Effector memory CD4-positive, alpha-beta T cell (primary cell): ENCODE measurements at regions not wholly inside any gene's neighbourhood (a gene's known extent, or its start where the extent isn't known, plus 50 kb on each side); places are given as distances from the start of the nearest gene placed in this dataset.

Experiments used
- DNase-seq, 3 donors: peaks; one replicate each; pipeline ENCODE4 v3.0.0-alpha.2; 2020
- H3K27ac ChIP-seq: 2 replicates; pipeline ENCODE4 v1.7.0; 2013; ENCODE audit warnings: mild to moderate bottlenecking, low read length, moderate library complexity; ENCODE audit not compliant: insufficient read depth, poor library complexity, severe bottlenecking
- H3K27me3 ChIP-seq: replicated peaks from 2 replicates; pipeline ENCODE4 v1.7.0; 2013; ENCODE audit warnings: mild to moderate bottlenecking, low read length; ENCODE audit not compliant: insufficient read depth, control insufficient read depth, poor library complexity, severe bottlenecking
- H3K36me3 ChIP-seq: 2 replicates; pipeline ENCODE4 v1.7.0; 2013; ENCODE audit warnings: mild to moderate bottlenecking, low read length, moderate library complexity; ENCODE audit not compliant: control insufficient read depth, insufficient read depth
- H3K4me1 ChIP-seq: 2 replicates; pipeline ENCODE4 v1.7.0; 2013; ENCODE audit warnings: low read length, mild to moderate bottlenecking; ENCODE audit not compliant: control insufficient read depth, insufficient read depth, poor library complexity, severe bottlenecking
- H3K4me3 ChIP-seq: 2 replicates; pipeline ENCODE4 v1.7.0; 2013; ENCODE audit warnings: low read length, low read depth, mild to moderate bottlenecking; ENCODE audit not compliant: insufficient read depth, poor library complexity, severe bottlenecking
- H3K9me3 ChIP-seq: 2 replicates; pipeline ENCODE4 v1.7.0; 2013; ENCODE audit warnings: mild to moderate bottlenecking, low read length, moderate library complexity; ENCODE audit not compliant: control insufficient read depth

GRCh38 chr4:85149676-85150075 lies 183.2 kb upstream of the WDFY3 start:
- H3K27ac ChIP-seq, result no peak overlapping the region
- no peak for DNase-seq
- no peaks in the 10 kb centered on the region for H3K9me3 ChIP-seq
- H3K36me3 ChIP-seq, result no peaks in the 10 kb centered on the region
- H3K4me1 ChIP-seq, result no peaks in the 10 kb centered on the region
- no peak overlapping the region for H3K4me3 ChIP-seq
- no peaks in the 10 kb centered on the region for H3K27me3 ChIP-seq

GRCh38 chr4:85151371-85151770 lies 184.9 kb upstream of the WDFY3 start:
- H3K4me1 ChIP-seq, result no peaks in the 10 kb centered on the region
- no peaks in the 10 kb centered on the region for H3K27me3 ChIP-seq
- no peaks in the 10 kb centered on the region for H3K9me3 ChIP-seq
- no peaks in the 10 kb centered on the region for H3K36me3 ChIP-seq
- no peak for DNase-seq
- H3K4me3 ChIP-seq, result no peak overlapping the region
- no peak overlapping the region for H3K27ac ChIP-seq

GRCh38 chr4:85151786-85152185 lies 185.3 kb upstream of the WDFY3 start:
- no peaks in the 10 kb centered on the region for H3K27me3 ChIP-seq
- no peaks in the 10 kb centered on the region for H3K4me1 ChIP-seq
- no peaks in the 10 kb centered on the region for H3K36me3 ChIP-seq
- no peak overlapping the region for H3K27ac ChIP-seq
- DNase-seq, result no peak
- H3K9me3 ChIP-seq, result no peaks in the 10 kb centered on the region
- no peak overlapping the region for H3K4me3 ChIP-seq

- no peak overlapping the region for H3K27ac ChIP-seq
- H3K4me1 ChIP-seq, result no peaks in the 10 kb centered on the region
- H3K36me3 ChIP-seq, result no peaks in the 10 kb centered on the region
- H3K9me3 ChIP-seq, result no peaks in the 10 kb centered on the region
- H3K27me3 ChIP-seq, result no peaks in the 10 kb centered on the region
- H3K4me3 ChIP-seq, result no peak overlapping the region
- DNase-seq, result no peak
Measured at GRCh38 chr4:85152480-85152879, 186.0 kb upstream of the WDFY3 start.

- H3K9me3 ChIP-seq, result no peaks in the 10 kb centered on the region
- no peaks in the 10 kb centered on the region for H3K36me3 ChIP-seq
- no peak overlapping the region for H3K4me3 ChIP-seq
- no peak overlapping the region for H3K27ac ChIP-seq
- H3K4me1 ChIP-seq, result no peaks in the 10 kb centered on the region
- no peaks in the 10 kb centered on the region for H3K27me3 ChIP-seq
- no peak for DNase-seq
Measured at GRCh38 chr4:85153221-85153620, 186.7 kb upstream of the WDFY3 start.

- H3K9me3 ChIP-seq, result no peaks in the 10 kb centered on the region
- H3K4me3 ChIP-seq, result no peak overlapping the region
- DNase-seq, result no peak
- H3K27ac ChIP-seq, result no peak overlapping the region
- no peaks in the 10 kb centered on the region for H3K36me3 ChIP-seq
- H3K27me3 ChIP-seq, result no peaks in the 10 kb centered on the region
- no peaks in the 10 kb centered on the region for H3K4me1 ChIP-seq
Measured at GRCh38 chr4:85154591-85154990, 188.1 kb upstream of the WDFY3 start.

GRCh38 chr4:85165808-85166207 lies 199.3 kb upstream of the WDFY3 start:
- Histone ChIP-seq H3K4me1 (no peaks in the 10 kb centered on the region), H3K27me3 (no peaks in the 10 kb centered on the region), H3K4me3 (no peak overlapping the region), H3K36me3 (no peaks in the 10 kb centered on the region), H3K27ac (no peak overlapping the region), H3K9me3 (no peaks in the 10 kb centered on the region)
- no peak for DNase-seq

GRCh38 chr4:85166318-85166717 lies 199.8 kb upstream of the WDFY3 start:
- no peaks in the 10 kb centered on the region for H3K27me3 ChIP-seq
- no peak for DNase-seq
- H3K4me3 ChIP-seq, result no peak overlapping the region
- H3K27ac ChIP-seq, result no peak overlapping the region
- H3K9me3 ChIP-seq, result no peaks in the 10 kb centered on the region
- no peaks in the 10 kb centered on the region for H3K4me1 ChIP-seq
- no peaks in the 10 kb centered on the region for H3K36me3 ChIP-seq

- H3K27ac ChIP-seq, result no peak overlapping the region
- no peak overlapping the region for H3K4me3 ChIP-seq
- no peaks in the 10 kb centered on the region for H3K9me3 ChIP-seq
- no peak for DNase-seq
- no peaks in the 10 kb centered on the region for H3K36me3 ChIP-seq
- no peaks in the 10 kb centered on the region for H3K27me3 ChIP-seq
- H3K4me1 ChIP-seq, result no peaks in the 10 kb centered on the region
Measured at GRCh38 chr4:85168234-85168834, 201.8 kb upstream of the WDFY3 start.

GRCh38 chr4:85170241-85170640 lies 203.8 kb upstream of the WDFY3 start:
- no peak for DNase-seq
- Histone ChIP-seq H3K4me3 (no peak overlapping the region), H3K27ac (no peak overlapping the region), H3K27me3 (no peaks in the 10 kb centered on the region), H3K9me3 (no peaks in the 10 kb centered on the region), H3K36me3 (no peaks in the 10 kb centered on the region), H3K4me1 (no peaks in the 10 kb centered on the region)
